ENCODE measurements at regions not wholly inside any gene's neighbourhood (a gene's known extent, or its start where the extent isn't known, plus 50 kb on each side); places are given as distances from the start of the nearest gene placed in this dataset.

GRCh38 chr14:40386433-40386832 is 954.2 kb upstream of the FBXO33 start:
- Mint-ChIP-seq H3K36me3 (ENCODE audit: low read depth) (no peaks in the 10 kb centered on the region), H3K4me3 (no peak overlapping the region), H3K27me3 (ENCODE audit: insufficient read depth) (no peaks in the 10 kb centered on the region), H3K9me3 (no peaks in the 10 kb centered on the region), H3K27ac (no peak overlapping the region), H3K4me1 (no peaks in the 10 kb centered on the region)
- H3K27ac ChIP-seq (ENCODE audit: low read depth, low read length): no peak overlapping the region
- WGBS, 2 experiments (ENCODE audit: insufficient coverage in 1 of 2, insufficient read length in 1 of 2): 94 to 100% methylated on average over 1 of the region's 1 CpG
- no peak for TF ChIP-seq CTCF (conservative IDR thresholded peaks at IDR 0.05)
- no peaks in the 10 kb centered on the region for H3K27me3 ChIP-seq (ENCODE audit: control insufficient read depth, insufficient read depth, low read length, poor library complexity, severe bottlenecking)
- no peak overlapping the region for H3K4me3 ChIP-seq (ENCODE audit: low read length)
- DNase-seq: no peak
- H3K9me3 ChIP-seq (ENCODE audit: control insufficient read depth, low read length): no peaks in the 10 kb centered on the region
- no peaks in the 10 kb centered on the region for H3K36me3 ChIP-seq (ENCODE audit: control insufficient read depth, insufficient read depth, low read length)
- H3K4me1 ChIP-seq (ENCODE audit: control insufficient read depth, insufficient read depth, low read length): no peaks in the 10 kb centered on the region
- H3K9ac ChIP-seq (ENCODE audit: extremely low read depth, low read length, poor library complexity, severe bottlenecking): no peak overlapping the region

DNA sequence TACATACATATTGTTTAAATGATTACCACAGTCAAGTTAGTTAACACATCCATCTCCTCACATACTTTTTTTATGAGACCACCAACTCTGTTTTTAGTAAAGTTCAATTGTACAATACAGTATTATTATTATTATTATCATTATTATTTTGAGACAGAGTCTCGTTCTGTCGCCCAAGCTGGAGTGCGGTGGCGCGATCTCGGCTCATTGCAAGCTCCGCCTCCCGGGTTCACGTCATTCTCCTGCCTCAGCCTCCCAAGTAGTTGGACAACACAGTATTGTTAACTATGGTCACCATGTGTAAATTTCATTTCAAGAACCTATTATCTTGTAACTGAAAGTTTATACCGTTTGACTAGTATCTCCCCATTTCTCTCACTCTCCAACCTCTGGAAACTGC is 942.0 kb upstream of the FBXO33 start:
- Histone ChIP-seq H3K4me3 (ENCODE audit: low read length) (no peak overlapping the region), H3K27me3 (ENCODE audit: control insufficient read depth, insufficient read depth, low read length, poor library complexity, severe bottlenecking) (no peaks in the 10 kb centered on the region), H3K9me3 (ENCODE audit: control insufficient read depth, low read length) (no peaks in the 10 kb centered on the region), H3K4me1 (ENCODE audit: control insufficient read depth, insufficient read depth, low read length) (no peaks in the 10 kb centered on the region), H3K27ac (ENCODE audit: low read depth, low read length) (no peak overlapping the region), H3K9ac (ENCODE audit: extremely low read depth, low read length, poor library complexity, severe bottlenecking) (no peak overlapping the region), H3K36me3 (ENCODE audit: control insufficient read depth, insufficient read depth, low read length) (no peaks in the 10 kb centered on the region)
- no peaks in the 10 kb centered on the region for H3K36me3 Mint-ChIP-seq (ENCODE audit: low read depth)
- no peak overlapping the region for H3K27ac Mint-ChIP-seq
- 95% methylated on average over 10 of the region's 10 CpGs; no CpG with 5 or more reads in 1 of the 2 experiments for WGBS, 2 experiments (ENCODE audit: insufficient coverage in 1 of 2, insufficient read length in 1 of 2)
- TF ChIP-seq CTCF (conservative IDR thresholded peaks at IDR 0.05): no peak
- H3K9me3 Mint-ChIP-seq: peaks cover 3% of the 10 kb centered on the region
- no peak for DNase-seq
- H3K27me3 Mint-ChIP-seq (ENCODE audit: insufficient read depth): no peaks in the 10 kb centered on the region
- H3K4me1 Mint-ChIP-seq: no peaks in the 10 kb centered on the region
- H3K4me3 Mint-ChIP-seq: no peak overlapping the region

GRCh38 chr14:40371011-40371410 is 938.8 kb upstream of the FBXO33 start:
- H3K27me3 Mint-ChIP-seq (ENCODE audit: insufficient read depth): no peaks in the 10 kb centered on the region
- TF ChIP-seq CTCF (conservative IDR thresholded peaks at IDR 0.05): no peak
- DNase-seq: no peak
- H3K27ac Mint-ChIP-seq: no peak overlapping the region
- H3K9me3 Mint-ChIP-seq: no peaks in the 10 kb centered on the region
- H3K4me3 ChIP-seq (ENCODE audit: low read length): no peak overlapping the region
- no peak overlapping the region for H3K4me3 Mint-ChIP-seq
- H3K36me3 Mint-ChIP-seq (ENCODE audit: low read depth): no peaks in the 10 kb centered on the region
- no peaks in the 10 kb centered on the region for H3K27me3 ChIP-seq (ENCODE audit: control insufficient read depth, insufficient read depth, low read length, poor library complexity, severe bottlenecking)
- WGBS, 2 experiments (ENCODE audit: insufficient coverage in 1 of 2, insufficient read length in 1 of 2): 48 to 50% methylated on average over 2 of the region's 2 CpGs
- H3K27ac ChIP-seq (ENCODE audit: low read depth, low read length): no peak overlapping the region
- no peaks in the 10 kb centered on the region for H3K4me1 Mint-ChIP-seq
- no peaks in the 10 kb centered on the region for H3K4me1 ChIP-seq (ENCODE audit: control insufficient read depth, insufficient read depth, low read length)
- peaks cover 6% of the 10 kb centered on the region for H3K9me3 ChIP-seq (ENCODE audit: control insufficient read depth, low read length)
- no peak overlapping the region for H3K9ac ChIP-seq (ENCODE audit: extremely low read depth, low read length, poor library complexity, severe bottlenecking)
- H3K36me3 ChIP-seq (ENCODE audit: control insufficient read depth, insufficient read depth, low read length): no peaks in the 10 kb centered on the region
